ENCODE measurements at regions not wholly inside any gene's neighbourhood (a gene's known extent, or its start where the extent isn't known, plus 50 kb on each side); places are given as distances from the start of the nearest gene placed in this dataset.

DNA sequence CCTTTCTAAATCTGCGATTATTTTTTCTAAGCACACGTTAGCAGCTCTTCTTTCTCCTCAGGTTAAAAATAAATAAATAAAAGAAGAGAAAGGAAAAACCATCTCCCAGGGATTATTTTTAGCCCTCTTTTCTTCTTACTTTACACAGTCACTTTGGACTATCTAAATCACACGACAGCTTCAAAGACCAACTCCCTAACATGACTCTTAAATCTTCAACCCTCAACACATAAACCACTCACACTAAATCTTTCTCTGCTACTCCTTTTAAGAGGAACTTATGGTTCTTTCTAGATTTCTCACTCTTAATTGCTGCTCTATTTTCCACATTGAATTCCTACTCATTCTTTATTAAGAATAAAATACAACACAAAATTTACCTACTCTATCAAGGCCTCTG is 1095.0 kb upstream of the B3GALT2 start:
- TF ChIP-seq CTCF (IDR thresholded peaks at IDR 0.05) (no peak), POLR2A (IDR thresholded peaks at IDR 0.05; ENCODE audit: low read length) (no peak), CHD2 (IDR thresholded peaks at IDR 0.05; ENCODE audit: low read length, partially characterized antibody) (no peak), POLR2AphosphoS2 (conservative IDR thresholded peaks at IDR 0.05; ENCODE audit: low read length) (no peak), RFX5 (IDR thresholded peaks at IDR 0.05) (no peak)
- TF ChIP-seq, protein P1, sequence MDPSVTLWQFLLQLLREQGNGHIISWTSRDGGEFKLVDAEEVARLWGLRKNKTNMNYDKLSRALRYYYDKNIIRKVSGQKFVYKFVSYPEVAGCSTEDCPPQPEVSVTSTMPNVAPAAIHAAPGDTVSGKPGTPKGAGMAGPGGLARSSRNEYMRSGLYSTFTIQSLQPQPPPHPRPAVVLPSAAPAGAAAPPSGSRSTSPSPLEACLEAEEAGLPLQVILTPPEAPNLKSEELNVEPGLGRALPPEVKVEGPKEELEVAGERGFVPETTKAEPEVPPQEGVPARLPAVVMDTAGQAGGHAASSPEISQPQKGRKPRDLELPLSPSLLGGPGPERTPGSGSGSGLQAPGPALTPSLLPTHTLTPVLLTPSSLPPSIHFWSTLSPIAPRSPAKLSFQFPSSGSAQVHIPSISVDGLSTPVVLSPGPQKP (IDR thresholded peaks at IDR 0.05; ENCODE audit: low read depth, low read length): no peak

Measured in A549 (cell line).